B cell (primary cell): ENCODE measurements at regions not wholly inside any gene's neighbourhood (a gene's known extent, or its start where the extent isn't known, plus 50 kb on each side); places are given as distances from the start of the nearest gene placed in this dataset.

Source experiments
- ATAC-seq: fragments of 200-7000 bp; cut with Tn5 transposase; one replicate; pipeline ENCODE4 v1.10.0; 2021; ENCODE audit warnings: low read depth, mild to moderate bottlenecking, moderate number of reproducible peaks, moderate library complexity
- CTCF ChIA-PET: fragments of 350-600 bp; sonication (Branson Sonifier 250); formaldehyde crosslinking; loops from one replicate; lab custom pipeline; 2021; ENCODE audit warnings: antibody characterized with exemption, inconsistent platforms; lab: Charles Lee
- POLR2A ChIA-PET: fragments of 350-600 bp; sonication (Branson Sonifier 250); formaldehyde crosslinking; loops from one replicate; lab custom pipeline; 2021; ENCODE audit warnings: antibody characterized with exemption; lab: Charles Lee
- DNase-seq: peaks from one replicate; pipeline ENCODE4 v3.0.0; 2013
- H2AFZ ChIP-seq: 2 replicates; pipeline ENCODE4 v1.6.1; 2012; ENCODE audit warnings: mild to moderate bottlenecking, low read depth, low read length; ENCODE audit not compliant: insufficient read depth, poor library complexity, severe bottlenecking
- H3K27ac ChIP-seq, 2 donors: 1 replicate in 1 of 2; 2 replicates in 1 of 2; pipeline ENCODE4 v1.5.1; 2012 to 2013; ENCODE audit warnings: low read length in 2 of 2, mild to moderate bottlenecking in 2 of 2, moderate library complexity in 1 of 2
- H3K27me3 ChIP-seq, 4 experiments: fragments of 200-600 bp in 1 of 4; sonication (generic) in 1 of 4; replicated peaks in 1 of 4; 1 replicate in 2 of 4; 2 replicates in 2 of 4; pipeline versions ENCODE4 v1.6.1 to v1.7.0; 2013 to 2016; ENCODE audit warnings: low read length in 3 of 4, mild to moderate bottlenecking in 2 of 4, mixed read lengths in 1 of 4, moderate library complexity in 1 of 4; ENCODE audit not compliant: insufficient read depth in 4 of 4, control insufficient read depth in 3 of 4; ENCODE audit errors: control extremely low read depth in 1 of 4
- H3K36me3 ChIP-seq, 2 experiments: replicated peaks in 1 of 2; 1 replicate in 1 of 2; 2 replicates in 1 of 2; pipeline versions ENCODE4 v1.6.1 to v1.7.1; 2013; ENCODE audit warnings: low read length in 1 of 2; ENCODE audit not compliant: insufficient read depth in 2 of 2, control insufficient read depth in 1 of 2; ENCODE audit errors: control extremely low read depth in 1 of 2, extremely low read depth in 1 of 2
- H3K4me1 ChIP-seq, 2 donors: fragments of 200-600 bp in 1 of 2; sonication (generic) in 1 of 2; 1 replicate in 1 of 2; 2 replicates in 1 of 2; pipeline versions ENCODE4 v1.5.1 to v1.6.1; 2013 to 2017; ENCODE audit warnings: low read length in 2 of 2; ENCODE audit not compliant: control insufficient read depth in 2 of 2, insufficient read depth in 2 of 2
- H3K4me2 ChIP-seq: replicated peaks from 2 replicates; pipeline ENCODE3; 2012; ENCODE audit warnings: mild to moderate bottlenecking, low read depth, low read length; ENCODE audit not compliant: poor library complexity, severe bottlenecking
- H3K4me3 ChIP-seq, 5 experiments: fragments of 200-600 bp in 1 of 5; sonication (generic) in 1 of 5; 1 replicate in 3 of 5; 2 replicates in 2 of 5; pipeline versions ENCODE4 v1.5.1 to v1.7.0; 2011 to 2016; ENCODE audit warnings: low read length in 4 of 5, mild to moderate bottlenecking in 4 of 5, low read depth in 2 of 5, control low read depth in 1 of 5, moderate library complexity in 1 of 5; ENCODE audit not compliant: insufficient read depth in 1 of 5; ENCODE audit errors: control extremely low read depth in 1 of 5, extremely low read depth in 1 of 5
- H3K79me2 ChIP-seq: fragments of 200-600 bp; sonication (generic); one replicate; pipeline ENCODE4 v1.6.0; 2016; ENCODE audit warnings: low read length; ENCODE audit not compliant: control insufficient read depth, insufficient read depth
- H3K9ac ChIP-seq: fragments of 200-600 bp; sonication (generic); 2 replicates; pipeline ENCODE4 v1.6.1; 2017; ENCODE audit warnings: mild to moderate bottlenecking, low read length, moderate library complexity
- H3K9me3 ChIP-seq, 3 donors: one replicate each; pipeline versions ENCODE4 v1.6.1 to v1.7.1; 2013; ENCODE audit warnings: low read length in 2 of 3; ENCODE audit not compliant: control insufficient read depth in 2 of 3, insufficient read depth in 1 of 3; ENCODE audit errors: control extremely low read depth in 1 of 3
- H4K20me1 ChIP-seq: 2 replicates; pipeline ENCODE4 v1.6.0; 2012; ENCODE audit warnings: mild to moderate bottlenecking, low read length; ENCODE audit not compliant: insufficient read depth, control insufficient read depth, poor library complexity, severe bottlenecking
- H3K27ac Mint-ChIP-seq: one replicate; pipeline ENCODE4 v1.8.0; 2021; ENCODE audit warnings: mixed read lengths
- H3K27me3 Mint-ChIP-seq: one replicate; pipeline ENCODE4 v1.8.0; 2021; ENCODE audit warnings: mixed read lengths
- H3K4me1 Mint-ChIP-seq: one replicate; pipeline ENCODE4 v1.8.0; 2021; ENCODE audit warnings: mixed read lengths
- H3K4me3 Mint-ChIP-seq: one replicate; pipeline ENCODE4 v1.8.0; 2021; ENCODE audit warnings: mixed read lengths
- H3K9me3 Mint-ChIP-seq: one replicate; pipeline ENCODE4 v1.8.0; 2022; ENCODE audit warnings: mixed read lengths; ENCODE audit not compliant: insufficient read depth
- CTCF ChIP-seq: fragments of 200-600 bp; IDR thresholded peaks from one replicate; pipeline ENCODE4 v1.8.0; 2022; ENCODE audit warnings: antibody characterized with exemption, mild to moderate bottlenecking
- EZH2 ChIP-seq: IDR thresholded peaks from 2 replicates; pipeline ENCODE4 v1.6.1; 2012; ENCODE audit warnings: borderline replicate concordance, low read depth, mild to moderate bottlenecking, moderate library complexity, low read length; ENCODE audit not compliant: insufficient read depth, poor library complexity, severe bottlenecking
- WGBS: methylation state at CpG from one replicate; pipeline ENCODE4 v1.1.5; 2013; ENCODE audit warnings: missing lambda C conversion rate; ENCODE audit not compliant: insufficient coverage; 5-methylcytosine and 5-hydroxymethylcytosine counted together
- intact Hi-C: fragments of 100-400 bp; cut with micrococcal nuclease; formaldehyde crosslinking; loops from one replicate; pipeline ENCODE4 v1.10.0; 2022

DNA sequence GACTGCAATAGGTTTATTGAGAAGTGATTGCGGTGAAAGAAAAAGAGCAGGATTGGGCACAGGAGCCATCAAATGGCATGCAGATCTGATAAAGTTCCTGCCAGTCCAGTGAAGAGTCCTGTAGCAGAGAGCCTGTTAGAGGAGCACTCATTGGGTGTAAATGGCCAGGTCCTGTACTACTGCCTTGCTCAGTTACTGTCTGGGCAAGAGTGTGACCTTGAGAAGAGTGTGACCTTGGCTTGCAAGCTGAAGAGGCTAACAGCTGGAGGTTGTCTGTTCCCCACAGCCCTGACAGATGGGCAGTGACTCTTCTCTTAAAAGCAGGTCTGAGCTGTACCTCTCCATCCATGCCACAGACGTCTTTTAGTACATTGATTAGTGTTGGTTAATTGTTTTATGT lies 148.6 kb upstream of the SLC38A2 start:
- no peaks in the 10 kb centered on the region for H3K9me3 Mint-ChIP-seq
- no peak overlapping the region for H3K4me3 ChIP-seq
- DNase-seq, result no peak
- no peak overlapping the region for H3K9ac ChIP-seq
- no peak for ATAC-seq
- no peak overlapping the region for H3K27ac Mint-ChIP-seq
- intact Hi-C loops, result no loop called here
- no peaks in the 10 kb centered on the region for H3K27me3 Mint-ChIP-seq
- peaks cover 14% of the 10 kb centered on the region for H3K4me1 Mint-ChIP-seq
- no peak overlapping the region for H2AFZ ChIP-seq
- CTCF ChIA-PET, result interaction anchor here (0.8 kb wide), 1 partner anchor 11 kb away, joined by 3 read pairs; no protein-coding TSS in a partner anchor
- no peak overlapping the region for H3K27ac ChIP-seq
- H3K27me3 ChIP-seq, result no peaks in the 10 kb centered on the region
- peaks cover 0 to 2% of the 10 kb centered on the region in 2 experiments for H3K36me3 ChIP-seq
- H3K4me2 ChIP-seq, result no peak overlapping the region
- peaks cover 15 to 16% of the 10 kb centered on the region in 2 donors for H3K4me1 ChIP-seq
- H3K4me3 Mint-ChIP-seq, result no peak overlapping the region
- H3K9me3 ChIP-seq, result no peaks in the 10 kb centered on the region
- POLR2A ChIA-PET, result no interaction called here
- WGBS, result 93% methylated on average over 1 of the region's 2 CpGs
- no peaks in the 10 kb centered on the region for H4K20me1 ChIP-seq
- TF ChIP-seq EZH2 (no peak), CTCF (no peak)
- H3K79me2 ChIP-seq, result peaks cover 17% of the 10 kb centered on the region

- TF ChIP-seq CTCF (no peak), EZH2 (no peak)
- H3K4me3 Mint-ChIP-seq, result no peak overlapping the region
- H3K9me3 Mint-ChIP-seq, result no peaks in the 10 kb centered on the region
- H3K36me3 ChIP-seq, result no peaks in the 10 kb centered on the region
- no peak overlapping the region for H3K27ac Mint-ChIP-seq
- H3K27ac ChIP-seq, result no peak overlapping the region
- no CpG with 5 or more reads among the region's 1 CpG for WGBS
- CTCF ChIA-PET, result no interaction called here
- POLR2A ChIA-PET, result no interaction called here
- no peak overlapping the region for H3K9ac ChIP-seq
- H3K4me1 Mint-ChIP-seq, result peaks cover 14% of the 10 kb centered on the region
- peaks cover 15 to 16% of the 10 kb centered on the region in 2 donors for H3K4me1 ChIP-seq
- no peaks in the 10 kb centered on the region for H3K9me3 ChIP-seq
- intact Hi-C loops, result no loop called here
- no peak overlapping the region for H3K4me3 ChIP-seq
- H3K4me2 ChIP-seq, result no peak overlapping the region
- H4K20me1 ChIP-seq, result no peaks in the 10 kb centered on the region
- no peaks in the 10 kb centered on the region for H3K27me3 Mint-ChIP-seq
- no peaks in the 10 kb centered on the region for H3K27me3 ChIP-seq
- DNase-seq (no peak), ATAC-seq (no peak)
- no peak overlapping the region for H2AFZ ChIP-seq
- H3K79me2 ChIP-seq, result peaks cover 26% of the 10 kb centered on the region
Measured at GRCh38 chr12:46519407-46519806, 146.8 kb upstream of the SLC38A2 start.
